ENCODE measurements at regions not wholly inside any gene's neighbourhood (a gene's known extent, or its start where the extent isn't known, plus 50 kb on each side); places are given as distances from the start of the nearest gene placed in this dataset.
A peak's percentile ranks its signal among the peaks of the same experiment; 100 is the strongest.

- in situ Hi-C loops (cut with HindIII; ENCODE audit: low pct_unique_long_range_greater_than_20kb, low sequenced_read_pairs) = no loop called here
- DNase-seq (ENCODE audit: low read depth in 1 of 2, low spot score in 1 of 2) = no peak
- no peak for TF ChIP-seq JUND (IDR thresholded peaks at IDR 0.05; ENCODE audit: low read depth)
Measured at GRCh38 chr4:53815281-53815680, 224.0 kb upstream of the LNX1 start.

- no peak for DNase-seq (ENCODE audit: low read depth in 1 of 2, low spot score in 1 of 2)
- in situ Hi-C loops (cut with HindIII; ENCODE audit: low pct_unique_long_range_greater_than_20kb, low sequenced_read_pairs) = no loop called here
- no peak for TF ChIP-seq JUND (IDR thresholded peaks at IDR 0.05; ENCODE audit: low read depth)
Measured at GRCh38 chr4:53813998-53814397, 222.7 kb upstream of the LNX1 start.

GRCh38 chr4:53810643-53811042 is 219.4 kb upstream of the LNX1 start:
- in situ Hi-C loops (cut with HindIII; ENCODE audit: low pct_unique_long_range_greater_than_20kb, low sequenced_read_pairs) = no loop called here
- DNase-seq (ENCODE audit: low read depth in 1 of 2, low spot score in 1 of 2) = no peak
- no peak for TF ChIP-seq JUND (IDR thresholded peaks at IDR 0.05; ENCODE audit: low read depth)

- in situ Hi-C loops (cut with HindIII; ENCODE audit: low pct_unique_long_range_greater_than_20kb, low sequenced_read_pairs) = no loop called here
- no peak for TF ChIP-seq JUND (IDR thresholded peaks at IDR 0.05; ENCODE audit: low read depth)
Measured at GRCh38 chr4:53809816-53810215, 218.5 kb upstream of the LNX1 start.

GRCh38 chr4:53805291-53805690 is 214.0 kb upstream of the LNX1 start:
- TF ChIP-seq JUND (IDR thresholded peaks at IDR 0.05; ENCODE audit: low read depth) = no peak
- in situ Hi-C loops (cut with HindIII; ENCODE audit: low pct_unique_long_range_greater_than_20kb, low sequenced_read_pairs) = no loop called here
- no peak for DNase-seq (ENCODE audit: low read depth in 1 of 2, low spot score in 1 of 2)

More at GRCh38 chr4:53809816-53810215, 218.5 kb upstream of the LNX1 start:
- DNase-seq (ENCODE audit: low read depth in 1 of 2, low spot score in 1 of 2) = no peak

GRCh38 chr4:53804719-53805118 is 213.4 kb upstream of the LNX1 start:
- in situ Hi-C loops (cut with HindIII; ENCODE audit: low pct_unique_long_range_greater_than_20kb, low sequenced_read_pairs) = no loop called here
- DNase-seq (ENCODE audit: low read depth in 1 of 2, low spot score in 1 of 2) = peak; percentile 5 to 57

GRCh38 chr4:53802500-53802899 is 211.2 kb upstream of the LNX1 start:
- DNase-seq (ENCODE audit: low read depth in 1 of 2, low spot score in 1 of 2) = no peak
- in situ Hi-C loops (cut with HindIII; ENCODE audit: low pct_unique_long_range_greater_than_20kb, low sequenced_read_pairs) = no loop called here
- no peak for TF ChIP-seq JUND (IDR thresholded peaks at IDR 0.05; ENCODE audit: low read depth)

More at GRCh38 chr4:53804719-53805118, 213.4 kb upstream of the LNX1 start:
- no peak for TF ChIP-seq JUND (IDR thresholded peaks at IDR 0.05; ENCODE audit: low read depth)

- in situ Hi-C loops (cut with HindIII; ENCODE audit: low pct_unique_long_range_greater_than_20kb, low sequenced_read_pairs) = no loop called here
- no peak for TF ChIP-seq JUND (IDR thresholded peaks at IDR 0.05; ENCODE audit: low read depth)
- no peak for DNase-seq (ENCODE audit: low read depth in 1 of 2, low spot score in 1 of 2)
Measured at GRCh38 chr4:53801373-53801772, 210.1 kb upstream of the LNX1 start.

- DNase-seq (ENCODE audit: low read depth in 1 of 2, low spot score in 1 of 2) = no peak
- no peak for TF ChIP-seq JUND (IDR thresholded peaks at IDR 0.05; ENCODE audit: low read depth)
- in situ Hi-C loops (cut with HindIII; ENCODE audit: low pct_unique_long_range_greater_than_20kb, low sequenced_read_pairs) = no loop called here
Measured at GRCh38 chr4:53800741-53801140, 209.5 kb upstream of the LNX1 start.

- in situ Hi-C loops (cut with HindIII; ENCODE audit: low pct_unique_long_range_greater_than_20kb, low sequenced_read_pairs) = no loop called here
- TF ChIP-seq JUND (IDR thresholded peaks at IDR 0.05; ENCODE audit: low read depth) = no peak
- DNase-seq (ENCODE audit: low read depth in 1 of 2, low spot score in 1 of 2) = no peak
Measured at GRCh38 chr4:53793096-53793495, 201.8 kb upstream of the LNX1 start.

GRCh38 chr4:53790286-53790685 is 199.0 kb upstream of the LNX1 start:
- in situ Hi-C loops (cut with HindIII; ENCODE audit: low pct_unique_long_range_greater_than_20kb, low sequenced_read_pairs) = no loop called here
- DNase-seq (ENCODE audit: low read depth in 1 of 2, low spot score in 1 of 2) = no peak
- TF ChIP-seq JUND (IDR thresholded peaks at IDR 0.05; ENCODE audit: low read depth) = no peak

- no peak for DNase-seq (ENCODE audit: low read depth in 1 of 2, low spot score in 1 of 2)
Measured at GRCh38 chr4:53788621-53789020, 197.3 kb upstream of the LNX1 start.

GRCh38 chr4:53788011-53788410 is 196.7 kb upstream of the LNX1 start:
- no peak for DNase-seq (ENCODE audit: low read depth in 1 of 2, low spot score in 1 of 2)
- no peak for TF ChIP-seq JUND (IDR thresholded peaks at IDR 0.05; ENCODE audit: low read depth)

More at GRCh38 chr4:53788621-53789020, 197.3 kb upstream of the LNX1 start:
- in situ Hi-C loops (cut with HindIII; ENCODE audit: low pct_unique_long_range_greater_than_20kb, low sequenced_read_pairs) = no loop called here
- TF ChIP-seq JUND (IDR thresholded peaks at IDR 0.05; ENCODE audit: low read depth) = no peak

GRCh38 chr4:53786632-53787031 is 195.3 kb upstream of the LNX1 start:
- DNase-seq (ENCODE audit: low read depth in 1 of 2, low spot score in 1 of 2) = no peak
- in situ Hi-C loops (cut with HindIII; ENCODE audit: low pct_unique_long_range_greater_than_20kb, low sequenced_read_pairs) = no loop called here
- no peak for TF ChIP-seq JUND (IDR thresholded peaks at IDR 0.05; ENCODE audit: low read depth)

More at GRCh38 chr4:53788011-53788410, 196.7 kb upstream of the LNX1 start:
- in situ Hi-C loops (cut with HindIII; ENCODE audit: low pct_unique_long_range_greater_than_20kb, low sequenced_read_pairs) = no loop called here
